SK-N-SH (cell line): ENCODE measurements at regions not wholly inside any gene's neighbourhood (a gene's known extent, or its start where the extent isn't known, plus 50 kb on each side); places are given as distances from the start of the nearest gene placed in this dataset.

Experiments
- CTCF ChIA-PET: fragments of 300-600, 350-600 bp; formaldehyde crosslinking; extraction: SDS; loops from one replicate; lab custom pipeline; 2021; lab: Yijun Ruan, JAX
- POLR2A ChIA-PET: fragments of 350-600 bp; sonication (Branson Sonifier 250); formaldehyde crosslinking; extraction: SDS; loops from one replicate; lab custom pipeline; 2020; ENCODE audit warnings: antibody characterized with exemption, inconsistent platforms; lab: Yijun Ruan, JAX
- DNase-seq: peaks from one replicate; pipeline ENCODE4 v3.0.0; 2012
- H2AFZ ChIP-seq: fragments of 200-600 bp; sonication (generic); 2 replicates; pipeline ENCODE4 v1.8.1; 2016; ENCODE audit warnings: antibody characterized with exemption, mild to moderate bottlenecking, low read depth
- H3F3A ChIP-seq: fragments of 200-600 bp; sonication (generic); replicated peaks from 2 replicates; pipeline ENCODE3; 2016; ENCODE audit warnings: antibody characterized with exemption, mild to moderate bottlenecking; ENCODE audit not compliant: insufficient read depth
- H3K27ac ChIP-seq, 2 experiments: fragments of 200-500 bp in 1 of 2; fragments of 200-600 bp in 1 of 2; sonication (Bioruptor generic) in 1 of 2; sonication (generic), shearing (Covaris generic) in 1 of 2; 2 replicates each; pipeline versions ENCODE4 v1.5.1 to v1.6.1; 2014 to 2016; ENCODE audit warnings: low read depth in 2 of 2, inconsistent platforms in 1 of 2, low read length in 1 of 2, mild to moderate bottlenecking in 1 of 2, mixed read lengths in 1 of 2
- H3K27me3 ChIP-seq: fragments of 200-600 bp; sonication (generic), shearing (Covaris generic); 2 replicates; pipeline ENCODE4 v1.6.1; 2016; ENCODE audit warnings: mixed run types; ENCODE audit not compliant: insufficient read depth
- H3K36me3 ChIP-seq, 2 experiments: fragments of 200-500 bp in 1 of 2; fragments of 200-600 bp in 1 of 2; sonication (Bioruptor generic) in 1 of 2; sonication (generic) in 1 of 2; replicated peaks in 1 of 2; 2 replicates each; pipeline versions ENCODE3 to v1.5.1; 2014 to 2016; ENCODE audit warnings: low read length in 1 of 2, mild to moderate bottlenecking in 1 of 2; ENCODE audit not compliant: insufficient read depth in 2 of 2, control insufficient read depth in 1 of 2
- H3K4me1 ChIP-seq, 2 experiments: fragments of 200-500 bp in 1 of 2; fragments of 200-600 bp in 1 of 2; sonication (Bioruptor generic) in 1 of 2; sonication (generic), shearing (Covaris generic) in 1 of 2; 2 replicates each; pipeline versions ENCODE4 v1.5.1 to v1.6.1; 2014 to 2016; ENCODE audit warnings: low read depth in 1 of 2, low read length in 1 of 2, mixed run types in 1 of 2; ENCODE audit not compliant: insufficient read depth in 2 of 2, control insufficient read depth in 1 of 2
- H3K4me2 ChIP-seq: fragments of 200-600 bp; sonication (generic), shearing (Covaris generic); 2 replicates; pipeline ENCODE4 v1.6.1; 2017; ENCODE audit warnings: mixed run types
- H3K4me3 ChIP-seq, 2 experiments: fragments of 200-500 bp in 1 of 2; fragments of 200-600 bp in 1 of 2; sonication (Bioruptor generic) in 1 of 2; sonication (generic), shearing (Covaris generic) in 1 of 2; 2 replicates each; pipeline versions ENCODE4 v1.5.1 to v1.8.1; 2014 to 2016; ENCODE audit warnings: low read depth in 2 of 2, inconsistent platforms in 1 of 2, low read length in 1 of 2, mild to moderate bottlenecking in 1 of 2, mixed read lengths in 1 of 2, moderate library complexity in 1 of 2
- H3K79me2 ChIP-seq: fragments of 200-600 bp; sonication (generic); 2 replicates; pipeline ENCODE4 v1.8.1; 2017; ENCODE audit warnings: mild to moderate bottlenecking; ENCODE audit not compliant: insufficient read depth
- H3K9ac ChIP-seq: fragments of 200-600 bp; sonication (generic); 2 replicates; pipeline ENCODE4 v1.6.1; 2017; ENCODE audit warnings: mixed run types
- H3K9me2 ChIP-seq: fragments of 200-600 bp; sonication (generic); 2 replicates; pipeline ENCODE4 v1.6.1; 2017; ENCODE audit warnings: mixed run types
- H3K9me3 ChIP-seq: fragments of 200-600 bp; sonication (generic); 2 replicates; pipeline ENCODE4 v1.6.1; 2017; ENCODE audit warnings: mixed run types, mild to moderate bottlenecking, moderate library complexity
- H4K20me1 ChIP-seq: fragments of 200-600 bp; sonication (generic); 2 replicates; pipeline ENCODE4 v1.6.1; 2017; ENCODE audit warnings: mild to moderate bottlenecking, mixed run types; ENCODE audit not compliant: insufficient read depth
- CHD2 ChIP-seq: fragments of 150-350 bp; IDR thresholded peaks from 2 replicates; pipeline ENCODE4 v1.6.1; 2018; ENCODE audit warnings: low read length; ENCODE audit not compliant: partially characterized antibody
- EZH2phosphoT487 ChIP-seq: fragments of 200-600 bp; sonication (generic); IDR thresholded peaks from 2 replicates; pipeline ENCODE4 v1.6.1; 2017; ENCODE audit warnings: low read depth, mixed run types, mild to moderate bottlenecking, antibody characterized with exemption, moderate library complexity, borderline replicate concordance
- FOXJ3 ChIP-seq: sonication (generic); formaldehyde crosslinking; IDR thresholded peaks from 2 replicates; pipeline ENCODE4 v1.5.1; 2020; ENCODE audit warnings: mild to moderate bottlenecking, missing genetic modification reagents
- FOXM1 ChIP-seq: IDR thresholded peaks from 2 replicates; pipeline ENCODE4 v1.4.0; 2012; ENCODE audit warnings: low read depth, mild to moderate bottlenecking
- GABPA ChIP-seq: IDR thresholded peaks from 2 replicates; pipeline ENCODE4 v1.4.0; 2012; ENCODE audit warnings: low read depth, mild to moderate bottlenecking
- GATA2 ChIP-seq: sonication (generic); formaldehyde crosslinking; IDR thresholded peaks from 2 replicates; pipeline ENCODE4 v1.5.0; 2020; ENCODE audit warnings: mild to moderate bottlenecking, missing genetic modification reagents
- MEF2A ChIP-seq: IDR thresholded peaks from 2 replicates; pipeline ENCODE4 v1.4.0; 2012; ENCODE audit warnings: low read depth, borderline replicate concordance
- MXI1 ChIP-seq: IDR thresholded peaks from 2 replicates; pipeline ENCODE4 v1.6.1; 2012; ENCODE audit warnings: mild to moderate bottlenecking, low read depth, low read length, improper control_type of control experiment
- NRF1 ChIP-seq: IDR thresholded peaks from 2 replicates; pipeline ENCODE4 v1.6.1; 2012; ENCODE audit warnings: low read depth, mild to moderate bottlenecking, low read length
- POLR2AphosphoS5 ChIP-seq: IDR thresholded peaks from 2 replicates; pipeline ENCODE4 v1.6.1; 2012; ENCODE audit warnings: low read depth, low read length
- RCOR1 ChIP-seq: fragments of 150-350 bp; IDR thresholded peaks from 2 replicates; pipeline ENCODE4 v1.6.1; 2017; ENCODE audit warnings: antibody characterized with exemption, low read length
- RFX5 ChIP-seq: IDR thresholded peaks from 2 replicates; pipeline ENCODE4 v1.6.1; 2012; ENCODE audit warnings: mild to moderate bottlenecking, improper control_type of control experiment, low read length
- RXRA ChIP-seq: IDR thresholded peaks from 2 replicates; pipeline ENCODE4 v1.4.0; 2012; ENCODE audit warnings: low read depth, mild to moderate bottlenecking, borderline replicate concordance
- TAF1 ChIP-seq: IDR thresholded peaks from 2 replicates; pipeline ENCODE4 v1.6.1; 2012; ENCODE audit warnings: low read depth, mild to moderate bottlenecking, low read length, moderate library complexity, borderline replicate concordance
- TCF12 ChIP-seq: IDR thresholded peaks from 2 replicates; pipeline ENCODE4 v1.4.0; 2012
- TEAD4 ChIP-seq: IDR thresholded peaks from 2 replicates; pipeline ENCODE4 v1.4.0; 2012; ENCODE audit warnings: mild to moderate bottlenecking, borderline replicate concordance; ENCODE audit not compliant: insufficient read depth
- YY1 ChIP-seq: IDR thresholded peaks from 2 replicates; pipeline ENCODE4 v1.4.0; 2012; ENCODE audit warnings: low read depth, mild to moderate bottlenecking
- WGBS: methylation state at CpG from one replicate; pipeline ENCODE4 v1.1.6; 2017; ENCODE audit warnings: low lambda C conversion rate; 5-methylcytosine and 5-hydroxymethylcytosine counted together
- TF ChIP-seq, protein P1 (sequence below): fragments of 150-350 bp; IDR thresholded peaks from 2 replicates; pipeline ENCODE4 v1.6.1; 2016; ENCODE audit warnings: mild to moderate bottlenecking, low read depth, low read length
- TF ChIP-seq, protein P2 (sequence below): IDR thresholded peaks from 2 replicates; pipeline ENCODE4 v1.4.0; 2012; ENCODE audit warnings: low read depth, borderline replicate concordance
- TF ChIP-seq, protein P3 (sequence below): IDR thresholded peaks from 2 replicates; pipeline ENCODE4 v1.4.0; 2012; ENCODE audit warnings: low read depth, borderline replicate concordance
- TF ChIP-seq, protein P4 (sequence below): IDR thresholded peaks from 2 replicates; pipeline ENCODE4; 2012
- TF ChIP-seq, protein P5 (sequence below): fragments of 150-350 bp; IDR thresholded peaks from 2 replicates; pipeline ENCODE4 v1.6.1; 2017; ENCODE audit warnings: antibody characterized with exemption, low read length, low read depth, borderline replicate concordance

DNA sequence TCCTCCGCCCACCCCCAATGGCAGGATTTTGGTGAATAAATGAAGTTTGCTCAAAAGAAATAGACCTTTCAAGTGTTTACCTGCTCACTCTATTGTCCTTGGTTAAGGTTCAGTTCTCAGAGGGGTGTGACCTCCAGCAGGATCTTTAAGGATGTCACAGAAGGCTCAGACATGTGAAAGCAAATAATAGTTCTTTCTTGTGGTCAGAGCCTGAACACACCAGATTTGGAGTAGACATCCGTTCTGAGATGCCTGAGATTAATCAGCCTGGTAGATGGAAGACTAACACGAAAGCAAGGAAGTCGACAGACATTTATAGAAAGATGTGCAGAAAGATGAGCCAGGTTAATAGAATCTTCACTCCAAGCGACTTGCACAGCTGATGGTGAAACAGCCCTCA lies 557.9 kb upstream of the CDH11 start:
- CTCF ChIA-PET = interaction anchor here (0.7 kb wide), 1 partner anchor 444 kb away, joined by 3 read pairs; no protein-coding TSS in a partner anchor
- H3K4me3 ChIP-seq = no peak overlapping the region
- H4K20me1 ChIP-seq = no peaks in the 10 kb centered on the region
- H3K4me2 ChIP-seq = no peak overlapping the region
- H3K27ac ChIP-seq = no peak overlapping the region
- DNase-seq = no peak
- H3K4me1 ChIP-seq = no peaks in the 10 kb centered on the region; a peak in 1 of 4 replicates
- WGBS = 58% methylated on average over 5 of the region's 5 CpGs
- no peaks in the 10 kb centered on the region for H3K9me2 ChIP-seq
- TF ChIP-seq FOXJ3 (no peak), TAF1 (no peak), GABPA (no peak), GATA2 (CRISPR knock-in tag) (no peak), RCOR1 (no peak), POLR2AphosphoS5 (no peak), RXRA (no peak), NRF1 (no peak), EZH2phosphoT487 (no peak), CHD2 (no peak), TCF12 (no peak)
- TF ChIP-seq, protein P1, sequence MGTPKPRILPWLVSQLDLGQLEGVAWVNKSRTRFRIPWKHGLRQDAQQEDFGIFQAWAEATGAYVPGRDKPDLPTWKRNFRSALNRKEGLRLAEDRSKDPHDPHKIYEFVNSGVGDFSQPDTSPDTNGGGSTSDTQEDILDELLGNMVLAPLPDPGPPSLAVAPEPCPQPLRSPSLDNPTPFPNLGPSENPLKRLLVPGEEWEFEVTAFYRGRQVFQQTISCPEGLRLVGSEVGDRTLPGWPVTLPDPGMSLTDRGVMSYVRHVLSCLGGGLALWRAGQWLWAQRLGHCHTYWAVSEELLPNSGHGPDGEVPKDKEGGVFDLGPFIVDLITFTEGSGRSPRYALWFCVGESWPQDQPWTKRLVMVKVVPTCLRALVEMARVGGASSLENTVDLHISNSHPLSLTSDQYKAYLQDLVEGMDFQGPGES = no peak
- TF ChIP-seq, protein P2, sequence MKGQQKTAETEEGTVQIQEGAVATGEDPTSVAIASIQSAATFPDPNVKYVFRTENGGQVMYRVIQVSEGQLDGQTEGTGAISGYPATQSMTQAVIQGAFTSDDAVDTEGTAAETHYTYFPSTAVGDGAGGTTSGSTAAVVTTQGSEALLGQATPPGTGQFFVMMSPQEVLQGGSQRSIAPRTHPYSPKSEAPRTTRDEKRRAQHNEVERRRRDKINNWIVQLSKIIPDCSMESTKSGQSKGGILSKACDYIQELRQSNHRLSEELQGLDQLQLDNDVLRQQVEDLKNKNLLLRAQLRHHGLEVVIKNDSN = no peak
- TF ChIP-seq, all 33 proteins: peak for 0
- Histone ChIP-seq H3K27me3 (no peaks in the 10 kb centered on the region), H2AFZ (no peak overlapping the region), H3F3A (no peaks in the 10 kb centered on the region), H3K36me3 (no peaks in the 10 kb centered on the region), H3K9me3 (no peaks in the 10 kb centered on the region; the same call in 1 of the 2 replicates), H3K9ac (no peak overlapping the region), H3K79me2 (no peaks in the 10 kb centered on the region)
- POLR2A ChIA-PET = no interaction called here

DNA sequence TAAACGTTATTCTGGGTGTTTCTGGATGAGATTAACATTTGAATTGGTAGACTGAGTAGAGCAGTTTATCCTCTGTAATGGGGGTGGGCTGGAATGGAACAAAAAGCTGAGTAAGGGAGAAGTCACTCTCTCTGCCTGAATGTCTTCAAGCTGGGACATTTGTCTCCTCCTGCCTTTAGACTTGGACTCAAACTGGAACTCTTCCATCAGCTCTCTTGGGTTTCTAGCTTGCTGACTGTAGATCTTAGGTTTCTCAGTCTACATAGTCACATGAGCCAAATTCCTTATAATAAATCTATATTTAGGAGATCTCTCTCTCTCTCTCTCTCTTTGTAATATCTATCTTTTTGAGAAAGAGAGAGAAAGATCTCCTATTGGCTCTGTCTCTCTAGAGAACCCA lies 553.3 kb upstream of the CDH11 start:
- Histone ChIP-seq H3K9me2 (no peaks in the 10 kb centered on the region), H3K9me3 (no peaks in the 10 kb centered on the region), H4K20me1 (no peaks in the 10 kb centered on the region), H3K4me3 (no peak overlapping the region), H3K36me3 (no peaks in the 10 kb centered on the region), H3K27ac (no peak overlapping the region), H2AFZ (no peak overlapping the region), H3K4me1 (no peaks in the 10 kb centered on the region), H3K27me3 (no peaks in the 10 kb centered on the region), H3K9ac (no peak overlapping the region), H3F3A (no peaks in the 10 kb centered on the region), H3K4me2 (no peak overlapping the region), H3K79me2 (no peaks in the 10 kb centered on the region)
- POLR2A ChIA-PET = no interaction called here
- CTCF ChIA-PET = interaction anchor here (0.7 to 1.0 kb wide), 2 partner anchors 11 to 266 kb away, joined by 3 to 4 read pairs; no protein-coding TSS in a partner anchor
- WGBS = 25% methylated on average over 1 of the region's 1 CpG
- DNase-seq = no peak
- TF ChIP-seq, protein P1 = no peak
- TF ChIP-seq, protein P3, sequence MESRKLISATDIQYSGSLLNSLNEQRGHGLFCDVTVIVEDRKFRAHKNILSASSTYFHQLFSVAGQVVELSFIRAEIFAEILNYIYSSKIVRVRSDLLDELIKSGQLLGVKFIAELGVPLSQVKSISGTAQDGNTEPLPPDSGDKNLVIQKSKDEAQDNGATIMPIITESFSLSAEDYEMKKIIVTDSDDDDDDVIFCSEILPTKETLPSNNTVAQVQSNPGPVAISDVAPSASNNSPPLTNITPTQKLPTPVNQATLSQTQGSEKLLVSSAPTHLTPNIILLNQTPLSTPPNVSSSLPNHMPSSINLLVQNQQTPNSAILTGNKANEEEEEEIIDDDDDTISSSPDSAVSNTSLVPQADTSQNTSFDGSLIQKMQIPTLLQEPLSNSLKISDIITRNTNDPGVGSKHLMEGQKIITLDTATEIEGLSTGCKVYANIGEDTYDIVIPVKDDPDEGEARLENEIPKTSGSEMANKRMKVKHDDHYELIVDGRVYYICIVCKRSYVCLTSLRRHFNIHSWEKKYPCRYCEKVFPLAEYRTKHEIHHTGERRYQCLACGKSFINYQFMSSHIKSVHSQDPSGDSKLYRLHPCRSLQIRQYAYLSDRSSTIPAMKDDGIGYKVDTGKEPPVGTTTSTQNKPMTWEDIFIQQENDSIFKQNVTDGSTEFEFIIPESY = no peak
- TF ChIP-seq MXI1 = no peak
- TF ChIP-seq, protein P4, sequence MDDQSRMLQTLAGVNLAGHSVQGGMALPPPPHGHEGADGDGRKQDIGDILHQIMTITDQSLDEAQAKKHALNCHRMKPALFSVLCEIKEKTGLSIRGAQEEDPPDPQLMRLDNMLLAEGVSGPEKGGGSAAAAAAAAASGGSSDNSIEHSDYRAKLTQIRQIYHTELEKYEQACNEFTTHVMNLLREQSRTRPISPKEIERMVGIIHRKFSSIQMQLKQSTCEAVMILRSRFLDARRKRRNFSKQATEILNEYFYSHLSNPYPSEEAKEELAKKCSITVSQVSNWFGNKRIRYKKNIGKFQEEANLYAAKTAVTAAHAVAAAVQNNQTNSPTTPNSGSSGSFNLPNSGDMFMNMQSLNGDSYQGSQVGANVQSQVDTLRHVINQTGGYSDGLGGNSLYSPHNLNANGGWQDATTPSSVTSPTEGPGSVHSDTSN = no peak
- no peak for TF ChIP-seq GABPA
- TF ChIP-seq RFX5 = no peak
- no peak for TF ChIP-seq GATA2 (CRISPR knock-in tag)
- TF ChIP-seq, protein P5, sequence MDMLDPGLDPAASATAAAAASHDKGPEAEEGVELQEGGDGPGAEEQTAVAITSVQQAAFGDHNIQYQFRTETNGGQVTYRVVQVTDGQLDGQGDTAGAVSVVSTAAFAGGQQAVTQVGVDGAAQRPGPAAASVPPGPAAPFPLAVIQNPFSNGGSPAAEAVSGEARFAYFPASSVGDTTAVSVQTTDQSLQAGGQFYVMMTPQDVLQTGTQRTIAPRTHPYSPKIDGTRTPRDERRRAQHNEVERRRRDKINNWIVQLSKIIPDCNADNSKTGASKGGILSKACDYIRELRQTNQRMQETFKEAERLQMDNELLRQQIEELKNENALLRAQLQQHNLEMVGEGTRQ = no peak
- no peak for TF ChIP-seq NRF1
- no peak for TF ChIP-seq TEAD4
- no peak for TF ChIP-seq FOXM1
- TF ChIP-seq RXRA = no peak
- no peak for TF ChIP-seq FOXJ3
- TF ChIP-seq MEF2A = no peak
- no peak for TF ChIP-seq YY1
